K562 (cell line): ENCODE measurements at regions not wholly inside any gene's neighbourhood (a gene's known extent, or its start where the extent isn't known, plus 50 kb on each side); places are given as distances from the start of the nearest gene placed in this dataset.

ENCODE experiments used
- ATAC-seq: fragments of 200-7000 bp; cut with Tn5 transposase; 3 replicates; pipeline ENCODE4 v1.9.1; 2020; ENCODE audit warnings: moderate library complexity
- BruUV-seq: library from RNA; stranded (reverse); fragments of 400-500 nt; replicated peaks from 2 replicates; lab custom pipeline; 2021; lab: Mats Ljungman, UMichigan
- CTCF ChIA-PET: fragments of 300-600 bp; formaldehyde crosslinking; extraction: SDS; loops from one replicate; lab custom pipeline; 2021; ENCODE audit warnings: low intra/inter-chr PET ratio; lab: Yijun Ruan, JAX
- POLR2A ChIA-PET: fragments of 300-600, 350-650 bp; sonication (Branson Sonifier 250); formaldehyde crosslinking; extraction: SDS; loops from one replicate; lab custom pipeline; 2021; ENCODE audit warnings: antibody characterized with exemption, inconsistent platforms; lab: Yijun Ruan, JAX
- DNase-seq, 4 experiments: peaks; one replicate each; pipeline versions ENCODE4 v3.0.0 to v3.0.0-alpha.2; 2011 to 2018; ENCODE audit warnings: low spot score in 3 of 4, mixed read lengths in 3 of 4; ENCODE audit errors: extremely low read depth in 1 of 4
- FAIRE-seq: peaks from 2 replicates; lab custom pipeline; 2011; peaks lifted over from hg19 to GRCh38; lab: Jason Lieb, UNC
- H2AFZ ChIP-seq: 2 replicates; pipeline ENCODE4 v1.6.0; 2011; ENCODE audit warnings: low read depth, low read length, control low read depth, inconsistent platforms
- H3K27ac ChIP-seq: fragments of 200-600 bp; 3 replicates; pipeline ENCODE4 v1.8.0; 2011; ENCODE audit warnings: low read depth, mild to moderate bottlenecking, control low read depth, inconsistent platforms, low read length, moderate library complexity, mixed read lengths; ENCODE audit errors: extremely low read depth
- H3K27me3 ChIP-seq, 2 experiments: fragments of 300-600 bp in 1 of 2; 2 replicates in 1 of 2; 3 replicates in 1 of 2; pipeline versions ENCODE4 v1.6.0 to v1.8.0; 2011; ENCODE audit warnings: inconsistent platforms in 2 of 2, low read length in 2 of 2, mild to moderate bottlenecking in 1 of 2, mixed read lengths in 1 of 2, moderate library complexity in 1 of 2; ENCODE audit not compliant: control insufficient read depth in 2 of 2, insufficient read depth in 2 of 2
- H3K36me3 ChIP-seq: fragments of 300-600 bp; 3 replicates; pipeline ENCODE4 v1.8.0; 2011; ENCODE audit warnings: mild to moderate bottlenecking, low read length, inconsistent platforms; ENCODE audit not compliant: control insufficient read depth, insufficient read depth
- H3K4me1 ChIP-seq, 2 experiments: fragments of 200-600 bp in 1 of 2; replicated peaks in 1 of 2; 2 replicates in 1 of 2; 3 replicates in 1 of 2; pipeline versions ENCODE4 v1.5.1 to v1.8.0; 2011; ENCODE audit warnings: inconsistent platforms in 2 of 2, low read length in 2 of 2, mild to moderate bottlenecking in 1 of 2, mixed read lengths in 1 of 2, moderate library complexity in 1 of 2; ENCODE audit not compliant: control insufficient read depth in 2 of 2, insufficient read depth in 2 of 2
- H3K4me2 ChIP-seq: 2 replicates; pipeline ENCODE4 v1.6.1; 2011; ENCODE audit warnings: low read length, control low read depth, inconsistent platforms, mixed read lengths; ENCODE audit not compliant: insufficient read depth
- H3K4me3 ChIP-seq: fragments of 200-600 bp; sonication (generic), shearing (Covaris generic); 2 replicates; pipeline ENCODE4 v1.5.1; 2016; ENCODE audit warnings: control low read depth, inconsistent platforms
- H3K79me2 ChIP-seq: fragments of 200-600 bp; 3 replicates; pipeline ENCODE4 v1.8.0; 2011; ENCODE audit warnings: low read length, inconsistent platforms; ENCODE audit not compliant: control insufficient read depth, insufficient read depth
- H3K9ac ChIP-seq, 2 experiments: 2 replicates each; pipeline versions ENCODE4 v1.6.0 to v1.6.1; 2011; ENCODE audit warnings: low read depth in 2 of 2, low read length in 2 of 2, control low read depth in 1 of 2, inconsistent platforms in 1 of 2, mild to moderate bottlenecking in 1 of 2, mixed read lengths in 1 of 2; ENCODE audit not compliant: insufficient read depth in 1 of 2
- H3K9me1 ChIP-seq: one replicate; pipeline ENCODE4 v1.6.0; 2011; ENCODE audit warnings: inconsistent platforms, mild to moderate bottlenecking, low read length, moderate library complexity; ENCODE audit not compliant: control insufficient read depth, insufficient read depth
- H3K9me3 ChIP-seq: replicated peaks from 2 replicates; pipeline ENCODE4 v1.5.1; 2011; ENCODE audit warnings: low read depth, low read length, inconsistent platforms; ENCODE audit not compliant: control insufficient read depth, insufficient read depth
- H4K20me1 ChIP-seq: replicated peaks from 2 replicates; pipeline ENCODE4 v1.6.1; 2011; ENCODE audit warnings: low read length, inconsistent platforms, mixed read lengths; ENCODE audit not compliant: control insufficient read depth, insufficient read depth
- CEBPG ChIP-seq, 3 experiments: fragments of 200-800 bp in 1 of 3; sonication (Bioruptor generic) in 1 of 3; sonication (generic) in 1 of 3; formaldehyde crosslinking in 1 of 3; IDR thresholded peaks in 2 of 3; conservative IDR thresholded peaks in 1 of 3; 2 replicates each; pipeline versions ENCODE4 v1.6.1 to v1.8.0; 2016 to 2022; ENCODE audit warnings: missing compliant biosample characterization in 2 of 3, missing genetic modification characterization in 2 of 3, mild to moderate bottlenecking in 1 of 3, missing genetic modification reagents in 1 of 3
- CTBP1 ChIP-seq: fragments of 450-650 bp; IDR thresholded peaks from 2 replicates; pipeline ENCODE4 v1.6.1; 2016; ENCODE audit warnings: borderline replicate concordance
- DIDO1 ChIP-seq: fragments of 450-650 bp; IDR thresholded peaks from 2 replicates; pipeline ENCODE4 v1.6.1; 2016; ENCODE audit warnings: low read depth, missing biosample characterization, missing genetic modification characterization
- LEF1 ChIP-seq: fragments of 450-650 bp; IDR thresholded peaks from 2 replicates; pipeline ENCODE4 v1.6.1; 2016; ENCODE audit warnings: mild to moderate bottlenecking
- MEIS2 ChIP-seq: fragments of 450-650 bp; IDR thresholded peaks from 2 replicates; pipeline ENCODE4 v1.6.1; 2014; ENCODE audit warnings: mild to moderate bottlenecking; ENCODE audit not compliant: partially characterized antibody
- NRF1 ChIP-seq, 2 experiments: fragments of 450-650 bp; IDR thresholded peaks in 1 of 2; conservative IDR thresholded peaks in 1 of 2; 2 replicates each; pipeline ENCODE4 v1.6.1; 2014; ENCODE audit warnings: mild to moderate bottlenecking in 2 of 2
- PHTF2 ChIP-seq: fragments of 250-450 bp; sonication (Bioruptor Pico); IDR thresholded peaks from 2 replicates; pipeline ENCODE4 v1.5.0; 2021; ENCODE audit warnings: mild to moderate bottlenecking
- RBFOX2 ChIP-seq: fragments of 200-400 bp; formaldehyde crosslinking; IDR thresholded peaks from 2 replicates; pipeline ENCODE4 v1.6.1; 2017; ENCODE audit warnings: low read depth, mild to moderate bottlenecking, low read length, moderate library complexity
- TSC22D4 ChIP-seq: fragments of 450-650 bp; IDR thresholded peaks from 2 replicates; pipeline ENCODE4 v1.6.1; 2016; ENCODE audit warnings: missing genetic modification characterization, missing biosample characterization, control low read depth
- ZNF507 ChIP-seq: conservative IDR thresholded peaks from 2 replicates; pipeline ENCODE4 v1.6.1; 2017; ENCODE audit warnings: missing genetic modification characterization, missing compliant biosample characterization
- WGBS: fragments of 100-300 bp; shearing (Covaris generic); methylation state at CpG from one replicate; pipeline ENCODE4 v1.1.6; 2016; ENCODE audit warnings: low coverage, mixed read lengths; ENCODE audit not compliant: insufficient coverage; ENCODE audit errors: missing lambda C conversion rate; 5-methylcytosine and 5-hydroxymethylcytosine counted together
- in situ Hi-C: fragments of 300-500 bp; cut with MboI; formaldehyde crosslinking; loops from 4 replicates; pipeline ENCODE4 v1.15.0; 2018; ENCODE audit warnings: inconsistent platforms, mixed read lengths
- intact Hi-C: fragments of 100-400 bp; cut with micrococcal nuclease; formaldehyde crosslinking; loops from 2 replicates; pipeline ENCODE4 v1.14.2; 2022
- TF ChIP-seq, protein P1 (sequence below): IDR thresholded peaks from 2 replicates; pipeline ENCODE4 v1.6.1; 2016; ENCODE audit warnings: missing genetic modification characterization, missing compliant biosample characterization
- TF ChIP-seq, protein P2 (sequence below), 2 experiments: fragments of 450-650 bp; IDR thresholded peaks; 2 replicates each; pipeline ENCODE4 v1.6.1; 2018; ENCODE audit warnings: mild to moderate bottlenecking in 2 of 2, low read depth in 1 of 2; ENCODE audit not compliant: partially characterized antibody in 2 of 2
- TF ChIP-seq, protein P3 (sequence below): fragments of 450-650 bp; formaldehyde crosslinking; IDR thresholded peaks from 2 replicates; pipeline ENCODE4 v1.4.0; 2022; ENCODE audit warnings: missing genetic modification characterization

DNA sequence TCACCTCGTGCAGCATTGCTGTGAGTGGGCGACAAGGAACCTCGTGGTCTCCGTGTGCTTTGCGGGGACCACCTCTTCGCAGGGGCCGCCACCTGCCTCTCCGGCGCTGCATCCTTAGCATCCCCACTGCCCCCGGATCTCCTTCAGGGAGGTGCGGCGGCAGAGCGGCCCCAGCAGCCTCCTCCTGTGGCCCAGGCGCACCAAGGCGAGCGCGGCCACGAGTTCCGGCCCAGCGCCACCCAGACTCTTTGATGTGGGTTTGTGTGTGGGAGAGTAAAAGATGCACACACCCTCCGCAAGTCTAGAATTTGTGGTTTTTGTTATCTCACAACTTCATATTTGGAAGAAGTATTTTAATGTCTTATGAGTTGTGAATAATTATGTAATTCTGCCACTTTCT lies 118.8 kb upstream of the DIO3 start (continued):
- TF ChIP-seq, protein P1, sequence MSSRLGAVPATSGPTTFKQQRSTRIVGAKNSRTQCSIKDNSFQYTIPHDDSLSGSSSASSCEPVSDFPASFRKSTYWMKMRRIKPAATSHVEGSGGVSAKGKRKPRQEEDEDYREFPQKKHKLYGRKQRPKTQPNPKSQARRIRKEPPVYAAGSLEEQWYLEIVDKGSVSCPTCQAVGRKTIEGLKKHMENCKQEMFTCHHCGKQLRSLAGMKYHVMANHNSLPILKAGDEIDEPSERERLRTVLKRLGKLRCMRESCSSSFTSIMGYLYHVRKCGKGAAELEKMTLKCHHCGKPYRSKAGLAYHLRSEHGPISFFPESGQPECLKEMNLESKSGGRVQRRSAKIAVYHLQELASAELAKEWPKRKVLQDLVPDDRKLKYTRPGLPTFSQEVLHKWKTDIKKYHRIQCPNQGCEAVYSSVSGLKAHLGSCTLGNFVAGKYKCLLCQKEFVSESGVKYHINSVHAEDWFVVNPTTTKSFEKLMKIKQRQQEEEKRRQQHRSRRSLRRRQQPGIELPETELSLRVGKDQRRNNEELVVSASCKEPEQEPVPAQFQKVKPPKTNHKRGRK = no peak
- TF ChIP-seq LEF1 (peak; percentile 98), CTBP1 (peak; percentile 42; the same call in 1 of the 2 replicates), RBFOX2 (no peak), NRF1 (conservative IDR thresholded peaks at IDR 0.05 in 1 of 2, IDR thresholded peaks at IDR 0.05 in 1 of 2) (0 out of 4 replicates have a peak, but pooled peaks of 1 of the 2 experiments have one; percentile 26)
- TF ChIP-seq, all 486 proteins: peak for 13

DNA sequence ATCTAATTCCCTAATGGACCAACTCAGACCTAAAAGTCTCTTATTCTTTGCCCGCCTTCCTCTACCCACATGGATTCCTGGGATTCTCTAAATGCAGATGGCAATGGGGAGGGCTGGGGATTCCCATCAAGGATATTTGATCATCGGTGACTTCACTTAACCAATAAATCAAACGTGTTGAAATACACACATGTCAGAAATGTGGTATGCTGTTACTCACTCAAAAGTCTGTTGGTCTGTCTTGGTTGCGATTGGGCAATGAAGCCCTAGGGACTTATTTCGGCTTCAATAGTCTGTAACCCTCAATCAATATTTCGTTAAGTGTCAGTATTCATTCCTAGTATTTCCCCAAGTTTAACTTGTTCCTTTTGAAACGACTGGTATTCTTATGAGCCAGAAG lies 117.2 kb upstream of the DIO3 start:
- Histone ChIP-seq H3K36me3 (no peaks in the 10 kb centered on the region), H3K79me2 (no peaks in the 10 kb centered on the region), H3K4me1 (peaks cover 0 to 3% of the 10 kb centered on the region in 2 experiments; a peak in 1 of 5 replicates)
- CTCF ChIA-PET = no interaction called here
- TF ChIP-seq, protein P2, sequence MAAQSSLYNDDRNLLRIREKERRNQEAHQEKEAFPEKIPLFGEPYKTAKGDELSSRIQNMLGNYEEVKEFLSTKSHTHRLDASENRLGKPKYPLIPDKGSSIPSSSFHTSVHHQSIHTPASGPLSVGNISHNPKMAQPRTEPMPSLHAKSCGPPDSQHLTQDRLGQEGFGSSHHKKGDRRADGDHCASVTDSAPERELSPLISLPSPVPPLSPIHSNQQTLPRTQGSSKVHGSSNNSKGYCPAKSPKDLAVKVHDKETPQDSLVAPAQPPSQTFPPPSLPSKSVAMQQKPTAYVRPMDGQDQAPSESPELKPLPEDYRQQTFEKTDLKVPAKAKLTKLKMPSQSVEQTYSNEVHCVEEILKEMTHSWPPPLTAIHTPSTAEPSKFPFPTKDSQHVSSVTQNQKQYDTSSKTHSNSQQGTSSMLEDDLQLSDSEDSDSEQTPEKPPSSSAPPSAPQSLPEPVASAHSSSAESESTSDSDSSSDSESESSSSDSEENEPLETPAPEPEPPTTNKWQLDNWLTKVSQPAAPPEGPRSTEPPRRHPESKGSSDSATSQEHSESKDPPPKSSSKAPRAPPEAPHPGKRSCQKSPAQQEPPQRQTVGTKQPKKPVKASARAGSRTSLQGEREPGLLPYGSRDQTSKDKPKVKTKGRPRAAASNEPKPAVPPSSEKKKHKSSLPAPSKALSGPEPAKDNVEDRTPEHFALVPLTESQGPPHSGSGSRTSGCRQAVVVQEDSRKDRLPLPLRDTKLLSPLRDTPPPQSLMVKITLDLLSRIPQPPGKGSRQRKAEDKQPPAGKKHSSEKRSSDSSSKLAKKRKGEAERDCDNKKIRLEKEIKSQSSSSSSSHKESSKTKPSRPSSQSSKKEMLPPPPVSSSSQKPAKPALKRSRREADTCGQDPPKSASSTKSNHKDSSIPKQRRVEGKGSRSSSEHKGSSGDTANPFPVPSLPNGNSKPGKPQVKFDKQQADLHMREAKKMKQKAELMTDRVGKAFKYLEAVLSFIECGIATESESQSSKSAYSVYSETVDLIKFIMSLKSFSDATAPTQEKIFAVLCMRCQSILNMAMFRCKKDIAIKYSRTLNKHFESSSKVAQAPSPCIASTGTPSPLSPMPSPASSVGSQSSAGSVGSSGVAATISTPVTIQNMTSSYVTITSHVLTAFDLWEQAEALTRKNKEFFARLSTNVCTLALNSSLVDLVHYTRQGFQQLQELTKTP (IDR thresholded peaks at IDR 0.05; ENCODE audit: low read depth in 1 of 2, partially characterized antibody in 2 of 2) = no peak
- TF ChIP-seq ZNF507 (tag) = no peak
- no peak for TF ChIP-seq TSC22D4 (tag)
- no peak for TF ChIP-seq CEBPG (CRISPR knock-in tag; IDR thresholded peaks at IDR 0.05)
- 0 out of 4 replicates have a peak, but pooled peaks of 1 of the 2 experiments have one; percentile 19 for TF ChIP-seq CEBPG (tag; conservative IDR thresholded peaks at IDR 0.05 in 1 of 2, IDR thresholded peaks at IDR 0.05 in 1 of 2)
- peak; percentile 36 for TF ChIP-seq MEIS2
- TF ChIP-seq PHTF2 (CRISPR knock-in tag) = no peak
- TF ChIP-seq DIDO1 (tag) = no peak
- TF ChIP-seq, protein P3, sequence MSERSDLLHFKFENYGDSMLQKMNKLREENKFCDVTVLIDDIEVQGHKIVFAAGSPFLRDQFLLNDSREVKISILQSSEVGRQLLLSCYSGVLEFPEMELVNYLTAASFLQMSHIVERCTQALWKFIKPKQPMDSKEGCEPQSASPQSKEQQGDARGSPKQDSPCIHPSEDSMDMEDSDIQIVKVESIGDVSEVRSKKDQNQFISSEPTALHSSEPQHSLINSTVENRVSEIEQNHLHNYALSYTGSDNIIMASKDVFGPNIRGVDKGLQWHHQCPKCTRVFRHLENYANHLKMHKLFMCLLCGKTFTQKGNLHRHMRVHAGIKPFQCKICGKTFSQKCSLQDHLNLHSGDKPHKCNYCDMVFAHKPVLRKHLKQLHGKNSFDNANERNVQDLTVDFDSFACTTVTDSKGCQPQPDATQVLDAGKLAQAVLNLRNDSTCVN = no peak
- TF ChIP-seq, all 486 proteins: peak for 2
- ATAC-seq (no peak), DNase-seq (no peak), FAIRE-seq (no peak)
- Histone ChIP-seq H3K9me3 (no peaks in the 10 kb centered on the region), H3K4me2 (no peak overlapping the region), H3K9ac (no peak overlapping the region), H3K27ac (no peak overlapping the region), H2AFZ (no peak overlapping the region), H3K27me3 (peaks cover 10 to 28% of the 10 kb centered on the region in 2 experiments; a peak in 4 of 5 replicates), H4K20me1 (no peaks in the 10 kb centered on the region), H3K4me3 (no peak overlapping the region), H3K9me1 (no peaks in the 10 kb centered on the region)
- POLR2A ChIA-PET = no interaction called here
- BruUV-seq = no TSS peak
- intact Hi-C loops (no loop called here), in situ Hi-C loops (no loop called here)
- 5% methylated on average over 7 of the region's 7 CpGs for WGBS
